HG03432 (cell line): ENCODE measurements at regions not wholly inside any gene's neighbourhood (a gene's known extent, or its start where the extent isn't known, plus 50 kb on each side); places are given as distances from the start of the nearest gene placed in this dataset.
A peak's percentile ranks its signal among the peaks of the same experiment; 100 is the strongest.

Source experiments
- ATAC-seq: cut with Tn5 transposase; IDR thresholded peaks from one replicate; pipeline ENCODE4 v1.9.1; 2021; ENCODE audit warnings: mild to moderate bottlenecking, moderate library complexity; ENCODE audit not compliant: unreplicated experiment

DNA sequence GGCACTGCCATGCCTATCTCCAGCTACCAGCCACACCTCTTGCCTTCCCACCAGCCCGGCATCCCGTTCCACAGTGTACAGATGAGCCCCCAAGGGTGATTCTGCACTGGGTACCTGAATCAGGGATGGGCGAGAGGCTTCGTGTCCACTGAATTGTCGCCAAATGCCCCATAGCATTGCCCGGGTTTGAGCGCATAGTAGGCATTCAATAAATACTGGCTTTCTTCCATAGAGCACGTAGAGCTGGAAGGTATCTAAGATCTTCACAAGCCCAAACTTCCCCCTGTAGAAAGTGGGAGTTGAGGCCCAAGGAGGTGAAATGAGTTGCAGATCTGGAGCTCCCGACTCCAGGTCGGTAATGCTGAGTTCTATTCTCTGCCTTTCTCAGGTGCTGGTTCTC is 358.7 kb downstream of the LPIN1 start:
- no peak for ATAC-seq

DNA sequence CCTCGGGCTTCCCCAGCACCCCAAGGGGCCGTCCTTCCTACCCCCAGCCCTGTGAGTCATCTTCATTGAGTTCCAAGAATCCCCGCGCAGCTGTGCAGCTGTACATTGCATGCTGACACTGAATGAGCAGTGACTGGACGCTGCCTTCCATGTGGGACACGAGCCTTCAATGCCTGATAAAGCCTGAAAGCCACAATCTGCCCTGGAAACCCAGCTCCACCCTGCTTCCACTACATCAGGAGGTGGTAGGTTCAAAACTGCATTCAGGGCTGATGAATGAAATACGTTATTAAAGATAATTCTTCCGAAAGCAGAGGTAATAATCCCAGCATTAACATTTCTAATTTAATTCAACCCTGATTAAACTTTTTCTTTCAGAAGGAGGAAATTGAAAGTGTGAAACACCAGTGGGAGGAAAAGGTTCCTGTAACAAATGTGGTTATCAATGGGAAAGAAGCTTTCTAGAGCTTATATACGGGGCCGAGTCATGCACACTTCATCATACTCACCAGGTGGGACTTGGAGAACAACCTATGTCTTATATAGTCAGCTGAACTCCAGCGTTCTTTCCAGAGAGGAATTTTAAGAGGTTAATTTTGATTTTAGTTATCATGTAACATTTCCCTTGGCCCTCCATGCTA is 360.1 kb downstream of the LPIN1 start:
- ATAC-seq = peak; percentile 78

DNA sequence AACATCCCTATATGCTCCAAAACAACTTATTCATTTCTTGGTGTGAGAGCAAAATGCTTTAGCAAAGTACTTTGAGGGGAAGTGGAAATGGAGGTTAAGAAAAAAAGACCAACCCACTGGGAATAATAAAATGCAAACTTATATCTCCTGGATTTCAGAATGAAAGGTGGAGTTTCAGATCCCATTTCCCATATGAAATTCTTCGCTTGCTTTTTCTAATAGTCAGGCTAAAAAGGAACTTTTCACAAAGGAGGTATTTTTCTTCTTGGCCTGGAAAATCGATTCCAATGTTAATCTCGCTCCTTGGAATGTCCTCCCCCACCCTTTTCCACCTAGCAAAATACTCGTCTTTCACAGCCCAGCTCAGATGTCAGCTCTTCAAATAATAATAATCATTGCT is 360.9 kb downstream of the LPIN1 start:
- ATAC-seq = no peak

DNA sequence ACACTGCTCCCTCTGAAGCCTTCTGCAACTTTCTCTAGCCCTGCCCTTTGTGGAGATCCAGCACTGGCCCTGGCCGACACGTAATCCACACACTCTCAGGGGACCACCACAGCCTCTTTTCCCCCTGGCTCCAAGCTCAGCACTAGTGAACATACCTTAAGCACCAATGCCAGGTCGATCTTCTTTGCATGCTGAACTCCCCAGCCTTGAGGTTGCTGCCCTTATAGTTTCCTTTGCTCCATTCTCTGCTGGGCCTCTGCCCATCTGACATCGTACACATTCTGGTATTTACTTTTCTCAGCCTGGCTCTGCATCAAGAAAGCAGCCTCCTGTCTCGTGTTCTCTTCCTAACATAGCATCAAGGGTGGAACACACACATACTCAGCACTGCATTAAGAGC is 361.5 kb downstream of the LPIN1 start:
- ATAC-seq = no peak

DNA sequence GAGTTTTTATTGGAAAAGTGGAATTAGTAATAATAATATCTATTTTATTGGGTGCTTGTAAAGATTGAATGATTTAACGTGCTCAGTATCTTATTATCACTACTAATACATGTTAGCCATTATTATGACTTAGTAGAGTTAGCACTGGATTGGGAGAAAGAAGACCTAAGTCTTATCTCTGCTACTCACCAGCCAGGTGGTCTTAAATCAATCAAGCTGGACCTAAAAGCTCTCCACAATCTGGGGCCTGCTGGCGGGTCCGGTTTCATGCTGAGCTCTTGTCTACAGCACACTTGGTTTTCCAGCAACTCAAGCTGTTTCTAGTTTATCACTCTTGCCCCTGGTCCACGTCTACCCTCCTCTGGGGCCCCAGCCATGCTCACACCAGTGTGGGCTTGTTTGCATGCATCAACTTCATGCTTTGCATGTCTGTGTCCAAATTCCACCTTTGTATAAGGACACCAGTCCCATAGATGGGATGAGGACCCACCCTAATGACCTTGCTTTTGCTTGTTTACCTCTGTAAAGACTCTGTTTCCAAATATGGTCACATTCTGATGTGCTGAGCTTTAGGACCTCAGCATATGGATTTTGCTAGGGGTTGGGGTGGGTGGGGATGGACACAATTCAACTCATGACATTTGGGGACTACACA is 363.1 kb downstream of the LPIN1 start:
- ATAC-seq = no peak

DNA sequence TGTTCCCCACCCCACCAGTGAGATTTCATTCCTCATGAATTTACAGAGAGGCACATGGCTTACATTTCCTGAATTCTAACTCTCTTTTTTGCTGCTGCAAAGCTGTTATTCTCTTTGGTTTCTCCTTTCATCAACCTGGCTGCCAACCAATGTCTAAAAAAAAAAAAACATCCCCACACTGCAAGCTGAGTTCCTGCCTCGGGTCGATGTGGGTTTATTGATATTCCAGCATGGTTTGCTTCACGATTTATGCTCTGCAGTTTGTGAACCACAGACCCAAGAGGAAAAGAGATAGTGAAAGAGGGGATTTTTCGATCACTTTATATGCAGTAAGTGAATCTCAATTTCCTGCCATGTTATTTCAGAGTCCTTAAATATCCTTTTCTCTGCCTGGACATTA is 363.6 kb downstream of the LPIN1 start:
- no peak for ATAC-seq

DNA sequence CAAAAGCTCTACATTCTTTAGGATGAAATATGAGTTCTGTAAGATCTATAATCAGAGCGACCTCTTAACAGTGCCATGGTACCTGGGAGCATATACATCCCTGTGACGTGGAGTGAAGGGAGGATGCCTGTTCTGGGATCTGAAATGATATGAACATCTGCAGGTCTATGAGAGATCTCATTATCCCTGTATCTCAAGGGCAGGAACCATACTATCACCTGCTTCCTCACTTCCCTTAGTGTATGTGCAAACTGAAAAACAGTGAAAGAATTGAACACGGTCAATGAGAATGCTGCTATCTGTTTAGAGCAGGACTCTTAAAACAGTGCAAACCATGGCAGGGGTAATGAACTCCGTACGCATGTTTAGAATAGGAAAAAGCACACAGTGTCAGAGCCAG is 364.0 kb downstream of the LPIN1 start:
- no peak for ATAC-seq

DNA sequence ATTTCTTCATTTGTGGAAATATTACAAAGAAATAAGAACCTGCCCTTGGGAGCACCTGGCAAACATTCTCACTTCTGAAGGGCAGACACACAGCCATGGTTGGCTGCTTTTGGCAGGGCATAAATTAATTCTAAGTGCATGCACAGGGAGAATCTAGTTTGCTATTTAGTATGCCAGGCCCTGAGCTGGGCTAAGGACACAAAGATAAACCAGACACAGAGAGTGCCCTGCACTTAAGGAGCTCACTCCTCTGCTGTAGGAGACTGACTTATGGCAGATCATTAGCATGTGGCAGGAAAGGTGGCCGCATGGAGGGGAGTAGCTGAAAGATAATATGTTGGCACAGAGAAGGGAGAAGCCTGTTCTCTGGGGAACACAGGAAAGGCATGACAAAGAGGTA is 367.0 kb downstream of the LPIN1 start:
- ATAC-seq = no peak

DNA sequence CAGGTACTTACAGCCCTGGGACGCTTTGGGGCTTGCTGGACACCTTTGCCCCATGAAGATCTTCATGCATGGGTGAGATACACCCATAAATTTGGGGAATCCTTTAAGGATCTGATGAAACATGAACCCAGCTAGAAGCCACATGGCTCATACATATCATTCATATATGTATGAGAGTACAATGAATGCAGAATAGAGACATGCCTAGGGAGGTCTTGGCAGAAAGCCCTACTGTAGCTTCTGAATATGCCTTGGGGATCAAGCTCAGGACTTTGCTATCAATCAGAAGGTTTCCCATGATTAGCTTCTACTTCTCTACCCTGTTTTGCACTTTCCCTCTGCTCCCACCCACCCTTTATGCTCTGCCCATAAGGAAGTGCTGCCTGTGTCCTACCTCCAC is 368.4 kb downstream of the LPIN1 start:
- no peak for ATAC-seq

DNA sequence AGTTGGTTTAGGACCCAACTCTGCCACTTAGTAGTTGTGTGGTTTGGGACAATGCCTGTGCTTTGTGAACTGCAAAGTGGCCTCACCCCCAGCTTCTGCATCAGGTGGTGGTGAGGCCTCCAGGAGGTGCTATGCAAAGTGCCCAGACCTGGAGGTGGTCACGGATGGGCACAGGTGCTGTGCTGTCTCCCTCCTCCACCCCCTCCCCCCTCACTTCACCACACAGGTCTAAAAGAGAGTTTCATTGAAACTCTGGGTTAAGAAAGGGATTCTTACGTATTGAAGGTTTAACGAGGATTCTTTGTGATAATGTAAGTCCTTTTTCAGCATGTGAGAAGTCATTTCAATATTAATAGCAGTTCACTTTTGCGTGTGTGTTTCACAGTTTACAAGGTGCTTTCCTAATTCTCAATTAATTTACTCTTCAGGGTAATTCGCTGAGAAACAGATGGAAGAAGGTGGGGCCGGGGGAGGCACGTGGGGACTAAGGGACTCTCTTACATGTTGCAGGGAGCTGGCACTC is 369.9 kb downstream of the LPIN1 start:
- peak; percentile 69 for ATAC-seq

DNA sequence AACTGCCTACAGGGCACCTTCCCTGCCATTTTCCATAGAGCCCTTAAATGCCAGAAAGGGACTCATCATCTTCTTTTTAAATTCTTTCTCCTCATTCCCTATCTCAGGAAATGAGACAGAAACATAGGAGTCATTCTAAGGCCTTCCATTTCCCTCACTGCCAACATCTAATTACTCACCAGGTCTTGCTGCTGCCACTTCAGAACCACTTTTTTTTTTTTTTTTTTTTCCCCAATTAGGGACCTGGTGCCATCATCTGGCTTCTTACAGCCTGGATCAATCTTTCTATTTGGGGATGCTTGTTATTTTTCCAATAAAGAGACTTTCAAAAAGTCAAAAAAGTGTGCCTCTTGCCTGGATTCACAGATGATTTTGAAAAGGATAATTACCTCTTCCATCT is 373.4 kb downstream of the LPIN1 start:
- no peak for ATAC-seq

DNA sequence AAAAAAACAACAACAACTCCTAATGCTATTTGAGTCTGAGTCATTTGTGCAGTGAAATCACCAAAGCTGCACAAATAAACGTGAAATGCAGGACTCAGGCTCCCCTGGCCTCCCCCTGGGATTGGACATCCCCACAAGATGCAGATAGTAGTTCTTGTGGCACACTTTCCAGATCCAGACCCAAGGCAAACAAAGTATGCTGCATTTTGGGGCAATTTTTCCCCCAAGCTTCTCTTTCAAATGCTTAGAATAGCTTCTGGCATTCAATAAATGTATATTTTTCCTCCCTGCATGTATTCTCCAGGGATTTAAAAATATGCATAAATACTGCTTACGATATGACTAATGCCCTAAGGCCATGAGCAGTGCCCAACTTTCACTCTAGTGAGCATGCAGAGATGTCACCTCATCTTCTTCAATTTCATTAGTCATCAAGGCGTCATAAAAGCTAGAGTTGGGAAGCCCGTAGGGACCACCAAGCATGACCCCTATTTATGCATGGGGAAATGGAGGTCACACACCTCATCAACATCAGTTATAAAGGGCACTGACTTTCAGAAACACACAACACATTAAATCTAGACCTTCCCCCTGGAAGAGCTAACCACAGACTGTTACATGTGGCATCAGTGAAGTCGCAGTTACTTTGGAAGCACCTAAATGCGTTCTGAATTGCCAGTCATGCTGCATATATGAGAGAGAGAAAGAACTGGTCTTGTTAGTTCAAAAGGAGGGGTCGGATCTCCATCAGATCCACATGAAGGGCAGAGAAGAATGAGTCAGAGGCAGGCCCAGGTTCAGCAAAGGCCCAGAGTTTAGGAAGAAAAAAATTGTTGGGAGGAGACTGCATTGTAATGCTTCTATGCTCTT is 374.1 kb downstream of the LPIN1 start:
- ATAC-seq = peak; percentile 44

DNA sequence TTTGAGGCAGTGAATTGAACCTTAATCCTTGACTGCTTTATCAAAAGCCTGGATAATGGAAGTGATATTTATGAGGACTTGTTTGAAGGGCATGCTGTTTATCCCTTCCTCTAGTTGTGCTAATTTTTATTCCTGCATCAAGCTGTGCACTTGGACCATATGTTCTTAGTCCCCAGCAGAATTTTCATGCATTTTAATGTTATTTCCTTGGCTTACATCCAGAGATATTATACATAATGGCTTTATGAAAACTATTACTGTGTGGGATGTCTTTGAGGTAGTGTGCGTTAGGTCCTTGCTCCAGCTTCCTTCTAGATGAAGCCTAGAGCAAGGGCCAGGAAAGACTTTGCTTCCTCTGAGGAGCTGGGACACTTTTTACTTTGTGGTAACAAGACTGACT is 378.4 kb downstream of the LPIN1 start:
- no peak for ATAC-seq

DNA sequence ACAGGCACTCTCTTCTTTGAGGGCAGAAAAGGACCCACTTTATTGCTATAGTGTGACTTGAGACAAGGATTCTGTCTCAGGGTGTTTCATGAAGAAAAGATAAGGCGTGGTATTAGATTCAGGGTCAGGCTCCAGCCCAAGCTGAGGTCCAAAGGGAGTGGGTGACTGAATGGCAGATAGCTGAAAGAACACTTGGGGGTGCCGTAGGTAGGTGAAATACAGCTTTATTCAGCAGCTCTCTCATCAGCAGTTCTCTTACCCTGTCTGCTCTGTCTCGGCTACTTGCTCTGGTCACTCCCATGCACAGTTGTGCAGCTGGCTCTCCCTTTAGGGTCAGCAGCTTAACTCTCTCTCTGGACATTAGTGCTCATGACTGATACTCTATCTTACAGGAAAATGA is 379.9 kb downstream of the LPIN1 start:
- no peak for ATAC-seq

DNA sequence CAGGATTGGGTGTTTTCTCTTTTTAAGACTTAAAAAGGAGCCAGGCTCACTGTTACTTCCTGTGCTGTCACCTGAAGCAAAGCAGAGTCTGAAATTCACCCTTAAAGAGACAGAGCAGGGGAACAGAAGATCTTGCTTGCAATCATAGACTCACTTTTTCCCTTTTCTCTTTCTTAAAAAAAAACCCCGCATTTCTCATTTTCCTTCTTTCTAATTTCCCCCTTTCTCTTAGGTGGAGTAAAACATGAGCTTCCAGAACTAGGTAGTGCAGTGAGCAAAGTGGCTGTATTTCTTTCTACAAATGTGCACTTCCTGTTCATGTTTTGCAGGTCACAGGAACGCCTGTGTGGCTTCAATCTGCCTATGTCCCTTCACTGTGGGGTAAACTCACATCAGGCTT is 381.2 kb downstream of the LPIN1 start:
- no peak for ATAC-seq

DNA sequence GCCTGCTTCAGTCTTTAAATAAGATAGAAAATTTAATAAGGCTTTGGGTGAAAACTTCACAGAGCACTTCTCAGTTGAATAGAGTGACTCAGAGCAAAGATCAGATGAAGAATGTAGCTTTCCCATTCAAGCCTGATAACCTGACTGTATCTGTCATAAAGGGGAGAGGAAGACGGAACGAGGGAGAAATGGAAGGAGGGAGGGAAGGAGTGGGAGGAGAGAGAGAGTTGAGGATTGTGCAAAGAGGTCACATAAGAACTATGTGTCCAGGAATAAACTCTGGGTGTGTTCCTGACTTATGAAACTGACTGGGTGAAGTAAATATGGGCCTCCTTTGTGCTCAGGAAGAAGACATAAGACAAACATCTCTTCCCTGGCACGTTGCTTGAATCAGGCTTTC is 385.5 kb downstream of the LPIN1 start:
- ATAC-seq = no peak

DNA sequence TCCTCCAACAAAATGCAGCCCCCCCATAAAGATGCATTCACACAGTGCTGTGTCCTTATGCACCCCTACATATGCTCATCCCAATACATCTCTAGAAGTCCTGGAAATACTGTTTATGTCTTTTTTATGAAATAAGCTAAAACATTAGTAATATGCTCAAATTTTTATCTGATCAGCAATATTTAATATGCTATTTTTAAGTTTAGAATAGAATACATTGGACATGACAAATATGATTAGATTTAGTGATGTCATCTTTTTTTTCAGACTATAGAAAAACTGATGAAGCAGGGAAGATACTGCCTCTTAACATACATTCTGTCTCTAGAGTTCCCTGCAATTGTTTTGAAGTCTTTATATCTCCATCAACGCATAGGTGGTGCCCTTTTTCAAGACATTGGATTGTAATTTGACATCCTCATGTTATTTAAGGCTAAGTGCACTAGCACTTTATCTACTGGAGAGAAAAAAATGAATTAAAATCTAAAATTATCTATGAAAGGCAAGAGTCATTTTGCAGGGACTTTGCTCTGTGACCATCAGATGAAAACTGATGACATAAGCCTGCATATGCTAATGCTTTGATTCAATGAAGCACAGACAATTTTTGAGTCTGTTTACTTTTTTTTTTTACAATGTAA is 395.3 kb downstream of the LPIN1 start:
- ATAC-seq = no peak

DNA sequence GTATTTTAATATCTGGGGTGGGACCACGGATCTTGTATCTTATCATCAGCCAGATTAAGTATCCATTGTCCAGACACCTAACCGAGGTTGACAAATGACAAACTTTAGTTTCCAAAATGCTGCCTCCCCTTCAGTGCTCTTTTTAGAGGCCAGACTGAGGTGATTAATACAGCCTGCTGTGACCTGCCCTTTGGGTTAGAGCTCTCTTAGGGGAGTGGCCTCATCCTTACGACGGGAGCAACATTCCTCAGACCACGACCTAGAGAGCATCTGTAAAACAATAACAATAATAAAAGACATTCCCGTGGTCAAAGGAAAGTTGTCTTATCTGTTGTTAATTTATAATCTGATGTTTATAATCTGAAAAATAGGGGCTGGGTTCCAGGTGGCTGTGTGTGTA is 405.3 kb downstream of the LPIN1 start:
- no peak for ATAC-seq

DNA sequence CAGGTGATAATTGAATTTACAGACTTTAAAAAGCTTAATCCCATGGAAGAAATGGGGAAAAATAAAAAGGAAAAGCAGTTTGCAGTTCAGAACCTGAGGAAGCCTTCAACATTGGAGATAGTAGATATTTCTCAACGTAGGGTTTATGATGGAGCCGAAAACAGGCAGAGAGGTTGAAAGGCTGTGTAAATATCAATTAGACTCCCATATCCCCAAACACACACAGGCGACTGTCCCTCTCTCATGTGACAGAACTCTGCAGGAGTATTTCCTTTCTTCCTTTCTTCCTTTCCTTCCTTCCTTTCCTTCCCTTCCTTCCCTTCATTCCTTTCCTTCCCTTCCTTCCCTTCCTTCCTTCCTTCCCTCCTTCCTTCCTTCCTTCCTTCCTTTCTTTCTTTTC is 406.5 kb downstream of the LPIN1 start:
- ATAC-seq = no peak

DNA sequence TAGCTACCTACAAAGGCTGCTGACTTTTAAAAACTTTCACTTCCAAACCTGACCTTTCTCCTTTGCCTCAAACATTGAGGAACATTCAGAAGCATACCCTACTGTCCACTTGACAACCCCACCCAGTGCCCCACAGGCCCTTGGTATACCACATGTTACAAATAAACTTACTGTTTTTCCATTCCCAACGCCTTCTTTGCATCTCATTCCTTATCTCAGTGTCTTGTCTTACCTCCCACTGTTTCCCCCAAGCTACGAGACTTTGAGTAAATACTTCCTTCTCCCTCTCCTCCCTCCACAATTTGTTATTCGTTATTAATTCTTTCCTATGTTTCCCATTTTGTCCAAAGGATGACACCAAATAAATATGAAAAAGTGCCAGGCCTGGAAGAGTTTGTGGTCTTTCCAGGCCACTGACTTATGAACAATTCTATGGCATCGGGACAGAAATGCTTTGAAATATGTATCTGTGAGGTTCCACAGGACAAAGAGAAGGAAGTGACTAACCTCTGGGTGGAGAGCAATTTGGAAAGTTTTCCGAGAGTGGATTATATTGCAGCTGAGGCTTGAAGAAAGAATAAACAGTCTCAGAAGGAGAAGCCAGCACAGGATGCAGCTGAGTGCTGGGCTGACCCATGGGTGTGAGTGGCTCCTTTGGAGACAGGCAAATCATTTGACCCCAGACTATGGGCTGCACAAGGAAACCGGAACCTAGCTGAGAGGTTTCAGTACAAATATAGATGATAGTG is 409.0 kb downstream of the LPIN1 start:
- no peak for ATAC-seq

DNA sequence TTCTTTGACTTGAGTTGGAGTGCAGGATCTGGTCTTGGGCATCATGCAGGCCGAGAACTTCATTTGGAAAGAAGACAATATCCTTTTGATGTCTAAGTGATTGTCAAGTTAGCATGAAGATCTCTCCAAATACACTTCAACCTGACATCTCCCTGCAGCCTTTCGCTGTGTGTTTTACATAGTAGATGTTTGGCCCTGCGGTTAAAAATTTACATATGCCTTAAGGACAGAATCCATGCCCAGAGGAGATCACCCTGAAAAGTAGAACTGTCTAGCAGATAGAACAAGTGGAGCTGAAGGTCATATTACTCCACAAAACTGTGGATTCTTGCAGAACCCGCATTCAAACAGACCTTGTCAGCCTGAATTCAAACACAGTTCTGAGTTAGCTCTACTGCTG is 409.9 kb downstream of the LPIN1 start:
- ATAC-seq = no peak
